ACC112 (cell line): ENCODE measurements at regions not wholly inside any gene's neighbourhood (a gene's known extent, or its start where the extent isn't known, plus 50 kb on each side); places are given as distances from the start of the nearest gene placed in this dataset.
"Not testable (repeated sequence)": the region's sequence is repeated elsewhere in the genome, so short reads cannot be mapped to it uniquely, and the experiment has no call there.

Source experiments
- H2AFZ ChIP-seq: fragments of 200-600 bp; sonication (generic); one replicate; pipeline ENCODE4 v1.6.0; 2017; ENCODE audit warnings: antibody characterized with exemption, low read length; ENCODE audit not compliant: unreplicated experiment
- H3K27ac ChIP-seq: fragments of 200-600 bp; sonication (generic); 2 replicates; pipeline ENCODE4 v1.5.1; 2014; ENCODE audit warnings: low read depth, mild to moderate bottlenecking, antibody characterized with exemption, low read length, moderate library complexity
- H3K27me3 ChIP-seq: fragments of 200-600 bp; sonication (generic); 2 replicates; pipeline ENCODE4 v1.6.1; 2014; ENCODE audit warnings: mild to moderate bottlenecking, antibody characterized with exemption, low read length, moderate library complexity, mixed read lengths; ENCODE audit not compliant: insufficient read depth
- H3K36me3 ChIP-seq: fragments of 200-600 bp; sonication (generic); 2 replicates; pipeline ENCODE4 v1.6.1; 2016; ENCODE audit warnings: mild to moderate bottlenecking, antibody characterized with exemption, low read length, moderate library complexity, mixed read lengths; ENCODE audit not compliant: insufficient read depth
- H3K4me1 ChIP-seq: fragments of 200-600 bp; sonication (generic); one replicate; pipeline ENCODE4 v1.6.1; 2016; ENCODE audit warnings: low read length, mixed read lengths; ENCODE audit not compliant: insufficient read depth, unreplicated experiment, control insufficient read depth
- H3K4me3 ChIP-seq: fragments of 200-600 bp; sonication (generic); 2 replicates; pipeline ENCODE4 v1.5.1; 2014; ENCODE audit warnings: mild to moderate bottlenecking, low read depth, low read length
- H3K79me2 ChIP-seq: fragments of 200-600 bp; sonication (generic); one replicate; pipeline ENCODE4 v1.6.0; 2016; ENCODE audit warnings: low read length; ENCODE audit not compliant: control insufficient read depth, unreplicated experiment, insufficient read depth

DNA sequence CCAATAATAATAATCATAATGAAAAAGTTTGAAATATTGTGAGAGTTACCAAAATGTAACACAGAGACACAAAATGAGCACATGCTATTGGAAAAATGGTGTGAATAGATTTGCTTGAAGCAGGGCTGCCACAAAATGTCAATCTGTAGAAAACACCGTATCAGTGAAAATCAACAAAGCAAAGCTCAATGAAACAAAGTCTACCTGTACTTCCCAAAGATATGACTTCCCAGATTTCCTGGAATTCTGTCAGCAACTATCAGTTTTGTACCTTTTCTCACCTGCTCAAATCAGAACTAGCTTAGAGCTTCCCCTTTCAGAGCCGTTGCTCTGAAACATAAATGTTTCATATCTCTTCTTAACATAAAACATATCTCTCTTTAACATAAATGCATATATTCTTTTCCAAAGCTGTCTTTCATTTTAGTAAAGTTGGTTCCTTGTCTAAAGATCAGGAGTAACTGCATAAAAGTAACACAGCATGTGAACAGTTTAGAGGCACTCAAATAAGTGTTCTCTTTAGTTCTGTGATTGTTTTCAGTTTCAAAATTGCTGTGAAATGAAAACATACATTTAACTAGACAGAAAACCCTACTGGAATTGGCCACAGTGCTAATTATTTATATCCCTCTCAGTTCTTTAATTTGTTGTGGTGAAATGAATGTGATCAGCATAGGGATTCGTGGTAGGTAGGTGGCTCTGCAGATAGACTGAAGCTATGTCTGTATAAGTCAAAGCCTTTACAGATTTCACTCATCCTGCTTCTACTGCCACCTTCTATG is 262.5 kb downstream of the KCNJ3 start:
- Histone ChIP-seq H3K27ac (no peak overlapping the region), H3K4me3 (no peak overlapping the region), H2AFZ (no peak overlapping the region), H3K36me3 (no peaks in the 10 kb centered on the region), H3K27me3 (no peaks in the 10 kb centered on the region), H3K4me1 (no peaks in the 10 kb centered on the region), H3K79me2 (no peaks in the 10 kb centered on the region)

DNA sequence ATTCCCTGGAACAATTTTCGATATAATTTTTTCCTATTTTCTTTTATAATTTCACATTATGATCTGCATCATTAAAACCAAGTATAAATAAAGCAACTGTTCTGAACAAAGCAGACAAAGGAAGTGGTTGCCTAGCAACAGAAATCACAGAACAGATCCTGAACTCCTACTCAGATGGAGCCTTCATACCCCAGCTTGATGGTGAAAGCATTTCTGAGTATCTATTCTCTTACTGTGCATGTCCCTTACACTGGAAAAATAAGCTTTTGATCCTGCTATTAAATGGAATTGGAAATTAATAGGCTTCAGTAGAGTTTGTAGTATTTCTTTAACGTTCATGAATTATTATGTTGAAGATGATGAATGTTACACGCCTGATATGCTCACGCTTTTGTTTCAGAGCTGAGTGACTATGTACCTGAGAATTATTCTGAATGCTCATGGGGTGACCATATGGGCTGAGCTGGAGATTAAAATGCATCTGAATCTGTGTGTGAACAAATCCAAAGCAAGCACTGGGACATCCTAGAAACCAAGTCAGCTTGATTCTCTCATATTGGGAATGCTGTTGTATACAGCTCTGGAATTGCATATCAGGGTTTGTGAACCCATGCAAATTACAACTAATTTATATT is 254.0 kb downstream of the KCNJ3 start:
- Histone ChIP-seq H3K4me3 (no peak overlapping the region), H3K4me1 (no peaks in the 10 kb centered on the region), H3K27me3 (no peaks in the 10 kb centered on the region)

DNA sequence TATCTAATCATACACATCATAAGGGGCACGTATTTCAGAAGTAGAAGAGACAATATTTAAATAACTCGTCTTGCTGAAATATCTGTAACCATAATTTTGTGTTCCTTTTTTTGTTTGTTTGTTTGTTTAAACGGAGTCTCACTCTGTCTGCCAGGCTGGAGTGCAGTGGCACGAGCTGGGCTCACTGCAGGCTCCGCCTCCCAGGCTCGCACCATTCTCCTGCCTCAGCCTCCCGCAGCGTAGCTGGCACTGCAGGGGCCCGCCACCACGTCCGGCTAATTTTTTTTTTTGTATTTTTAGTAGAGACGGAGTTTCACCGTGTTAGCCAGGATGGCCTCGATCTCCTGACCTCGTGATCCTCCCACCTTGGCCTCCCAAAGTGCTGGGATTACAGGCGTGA is 248.9 kb downstream of the KCNJ3 start:
- not testable (repeated sequence) for H3K4me3 ChIP-seq, H3K36me3 ChIP-seq, H3K27me3 ChIP-seq, H3K4me1 ChIP-seq, H3K27ac ChIP-seq, H2AFZ ChIP-seq, H3K79me2 ChIP-seq

More for the DNA sequence above, 254.0 kb downstream of the KCNJ3 start:
- Histone ChIP-seq H3K79me2 (no peaks in the 10 kb centered on the region), H3K36me3 (no peaks in the 10 kb centered on the region), H2AFZ (no peak overlapping the region), H3K27ac (no peak overlapping the region)

- H3K27ac ChIP-seq = no peak overlapping the region
- no peaks in the 10 kb centered on the region for H3K4me1 ChIP-seq
- H3K36me3 ChIP-seq = no peaks in the 10 kb centered on the region
- no peak overlapping the region for H3K4me3 ChIP-seq
- H3K27me3 ChIP-seq = no peaks in the 10 kb centered on the region
- no peak overlapping the region for H2AFZ ChIP-seq
- no peaks in the 10 kb centered on the region for H3K79me2 ChIP-seq
Measured at GRCh38 chr2:154945984-154946383, 247.5 kb downstream of the KCNJ3 start.

GRCh38 chr2:154941379-154941778 is 242.9 kb downstream of the KCNJ3 start:
- H3K27ac ChIP-seq = no peak overlapping the region
- H3K79me2 ChIP-seq = no peaks in the 10 kb centered on the region
- no peak overlapping the region for H3K4me3 ChIP-seq
- no peaks in the 10 kb centered on the region for H3K4me1 ChIP-seq
- H3K27me3 ChIP-seq = no peaks in the 10 kb centered on the region
- no peak overlapping the region for H2AFZ ChIP-seq
- no peaks in the 10 kb centered on the region for H3K36me3 ChIP-seq

DNA sequence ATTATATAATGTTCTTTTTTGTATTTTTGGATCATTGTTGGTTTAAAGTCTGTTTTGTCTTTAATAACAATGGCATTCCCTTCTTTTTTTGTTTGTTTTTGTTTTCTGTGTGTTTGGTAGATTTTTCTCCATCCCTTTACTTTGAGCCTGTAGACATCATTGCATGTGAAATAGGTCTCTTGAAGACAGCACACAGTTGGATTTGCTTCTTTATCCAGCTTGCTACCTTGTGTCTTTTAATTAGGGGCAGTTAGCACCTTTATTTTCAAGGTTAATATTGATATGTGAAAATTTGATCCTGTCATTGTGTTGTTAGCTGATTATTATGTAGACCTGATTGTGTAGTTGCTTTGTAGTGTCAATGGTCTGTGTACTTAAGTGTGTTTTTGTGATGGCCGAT is 235.7 kb downstream of the KCNJ3 start:
- H3K27ac ChIP-seq = no peak overlapping the region
- H3K4me1 ChIP-seq = no peaks in the 10 kb centered on the region
- no peaks in the 10 kb centered on the region for H3K79me2 ChIP-seq
- no peak overlapping the region for H2AFZ ChIP-seq
- H3K36me3 ChIP-seq = no peaks in the 10 kb centered on the region
- H3K4me3 ChIP-seq = no peak overlapping the region
- H3K27me3 ChIP-seq = no peaks in the 10 kb centered on the region

DNA sequence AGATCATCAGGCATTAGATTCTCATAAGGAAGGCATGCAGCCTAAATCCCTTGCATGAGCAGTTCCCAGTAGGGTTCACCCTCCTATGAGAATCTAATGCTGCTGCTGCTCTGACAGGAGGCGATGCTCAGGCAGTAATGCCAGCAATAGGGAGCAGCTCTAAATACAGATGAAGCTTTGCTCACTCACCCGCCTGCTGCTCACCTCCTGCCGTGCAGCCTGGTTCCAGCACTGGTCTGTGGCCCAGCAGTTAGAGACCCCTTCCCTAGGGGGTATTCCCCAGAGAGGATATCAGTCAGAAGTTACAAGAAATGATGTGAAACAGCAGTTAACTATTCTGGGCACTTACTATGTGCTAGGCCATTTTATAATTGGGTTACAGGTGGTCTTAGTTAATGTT is 226.0 kb downstream of the KCNJ3 start:
- no peak overlapping the region for H3K4me3 ChIP-seq
- H3K79me2 ChIP-seq = no peaks in the 10 kb centered on the region
- H2AFZ ChIP-seq = no peak overlapping the region
- H3K27ac ChIP-seq = no peak overlapping the region
- no peaks in the 10 kb centered on the region for H3K27me3 ChIP-seq
- no peaks in the 10 kb centered on the region for H3K4me1 ChIP-seq
- no peaks in the 10 kb centered on the region for H3K36me3 ChIP-seq

GRCh38 chr2:154914561-154914960 is 216.1 kb downstream of the KCNJ3 start:
- H3K79me2 ChIP-seq = no peaks in the 10 kb centered on the region
- H2AFZ ChIP-seq = no peak overlapping the region
- H3K4me1 ChIP-seq = no peaks in the 10 kb centered on the region
- H3K27me3 ChIP-seq = no peaks in the 10 kb centered on the region
- H3K27ac ChIP-seq = no peak overlapping the region
- no peak overlapping the region for H3K4me3 ChIP-seq
- H3K36me3 ChIP-seq = no peaks in the 10 kb centered on the region

- Histone ChIP-seq H2AFZ (no peak overlapping the region), H3K27ac (no peak overlapping the region), H3K4me3 (no peak overlapping the region)
Measured at GRCh38 chr2:154912215-154912614, 213.7 kb downstream of the KCNJ3 start.

DNA sequence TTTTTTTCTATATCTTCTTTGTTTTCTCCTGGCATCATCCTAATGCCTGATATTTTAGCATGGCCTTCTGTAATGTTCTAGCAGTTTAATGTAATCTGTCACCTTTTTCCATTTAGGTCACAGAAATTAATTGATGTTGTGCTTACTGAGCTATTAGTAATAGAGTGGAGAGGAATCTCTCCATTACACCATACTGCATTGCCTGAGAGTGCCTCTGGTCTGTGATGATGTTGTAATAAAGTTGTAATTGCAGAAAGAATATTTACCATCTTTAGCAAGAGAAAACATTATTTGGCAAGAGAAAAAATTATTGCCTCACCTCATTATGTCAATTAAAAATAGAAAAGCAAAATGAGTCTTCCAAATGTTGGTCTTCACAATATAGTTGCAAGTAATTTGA is 213.2 kb downstream of the KCNJ3 start:
- Histone ChIP-seq H3K79me2 (no peaks in the 10 kb centered on the region), H3K27ac (no peak overlapping the region)

More at GRCh38 chr2:154912215-154912614, 213.7 kb downstream of the KCNJ3 start:
- Histone ChIP-seq H3K27me3 (no peaks in the 10 kb centered on the region), H3K79me2 (no peaks in the 10 kb centered on the region), H3K36me3 (no peaks in the 10 kb centered on the region), H3K4me1 (no peaks in the 10 kb centered on the region)

GRCh38 chr2:154910701-154911100 is 212.2 kb downstream of the KCNJ3 start:
- no peak overlapping the region for H3K27ac ChIP-seq
- no peaks in the 10 kb centered on the region for H3K36me3 ChIP-seq
- no peak overlapping the region for H3K4me3 ChIP-seq
- H3K79me2 ChIP-seq = no peaks in the 10 kb centered on the region
- no peaks in the 10 kb centered on the region for H3K27me3 ChIP-seq
- H3K4me1 ChIP-seq = no peaks in the 10 kb centered on the region
- no peak overlapping the region for H2AFZ ChIP-seq

More for the DNA sequence above, 213.2 kb downstream of the KCNJ3 start:
- H3K4me3 ChIP-seq = no peak overlapping the region
- no peaks in the 10 kb centered on the region for H3K27me3 ChIP-seq
- H3K4me1 ChIP-seq = no peaks in the 10 kb centered on the region
- H3K36me3 ChIP-seq = no peaks in the 10 kb centered on the region
- no peak overlapping the region for H2AFZ ChIP-seq
